Stimulated activated CD4-positive, alpha-beta T cell treated with anti-CD3 and anti-CD28 coated beads, TNF-alpha, amount 100 ng/mL, for 48 hours (primary cell): ENCODE measurements at regions not wholly inside any gene's neighbourhood (a gene's known extent, or its start where the extent isn't known, plus 50 kb on each side); places are given as distances from the start of the nearest gene placed in this dataset.

Experiments
- DNase-seq, 3 donors: peaks; one replicate each; pipeline ENCODE4 v3.0.0-alpha.2; 2020; ENCODE audit warnings: low read depth in 3 of 3

DNA sequence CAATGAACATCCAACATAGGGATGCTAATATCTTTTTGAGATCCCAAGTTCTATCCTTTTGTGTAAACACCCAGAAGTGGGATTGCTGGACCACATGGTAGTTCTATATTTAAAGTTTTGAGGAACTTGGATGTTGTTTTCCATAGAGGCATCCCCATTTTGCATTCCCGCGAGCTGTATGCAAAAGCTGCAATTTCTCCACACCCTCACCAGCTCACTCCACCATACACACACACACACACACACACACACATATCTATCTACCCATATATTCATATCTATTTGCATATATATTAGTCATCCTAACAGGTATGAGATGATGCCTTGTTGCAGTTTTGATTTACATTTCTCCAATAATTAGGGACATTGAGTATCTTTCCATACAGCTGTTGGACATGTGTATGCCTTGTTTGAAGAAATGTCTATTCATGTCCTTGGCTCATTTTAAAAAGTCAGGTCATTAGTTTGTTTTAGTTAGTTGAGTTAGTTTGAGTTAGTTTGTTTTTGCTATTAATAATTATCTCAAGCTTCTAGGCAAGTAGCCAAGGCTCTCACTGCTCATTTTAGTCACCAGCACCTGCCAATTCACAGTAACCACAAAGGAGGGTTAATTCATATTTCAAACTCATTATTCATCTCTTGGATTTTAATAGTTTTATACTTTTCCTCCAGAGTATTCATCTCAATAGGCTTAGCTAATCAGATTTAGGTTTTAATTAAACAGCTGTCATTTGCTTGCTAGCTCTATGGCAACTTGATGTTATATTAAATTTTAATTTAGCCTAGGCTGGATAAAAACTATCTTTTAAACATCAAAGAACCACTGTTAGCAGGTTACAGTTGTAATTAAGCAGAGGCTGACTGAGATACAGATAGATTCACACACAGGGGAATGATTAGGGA, 1435.9 kb upstream of the TMEM132C start:
- DNase-seq, result no peak

DNA sequence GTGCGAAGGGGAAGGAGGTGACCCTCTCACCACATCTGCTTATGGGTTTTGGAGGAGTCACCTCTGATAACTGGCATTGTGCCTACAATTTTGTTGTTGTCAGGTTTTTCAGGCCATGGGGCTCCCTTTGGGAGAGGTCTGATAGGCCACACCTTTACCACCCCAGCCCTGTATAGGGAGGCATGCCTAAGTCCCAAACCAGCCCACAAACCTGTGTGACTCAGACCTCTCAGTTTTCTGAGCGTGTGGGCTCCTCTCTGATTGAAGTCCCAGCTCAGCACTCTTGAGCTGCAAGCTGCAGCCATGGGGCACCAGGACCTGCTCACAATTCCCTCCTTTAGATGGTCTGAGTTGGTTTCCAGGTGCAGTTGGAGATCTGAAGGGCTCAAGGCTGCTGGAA, 1429.3 kb upstream of the TMEM132C start:
- no peak for DNase-seq

DNA sequence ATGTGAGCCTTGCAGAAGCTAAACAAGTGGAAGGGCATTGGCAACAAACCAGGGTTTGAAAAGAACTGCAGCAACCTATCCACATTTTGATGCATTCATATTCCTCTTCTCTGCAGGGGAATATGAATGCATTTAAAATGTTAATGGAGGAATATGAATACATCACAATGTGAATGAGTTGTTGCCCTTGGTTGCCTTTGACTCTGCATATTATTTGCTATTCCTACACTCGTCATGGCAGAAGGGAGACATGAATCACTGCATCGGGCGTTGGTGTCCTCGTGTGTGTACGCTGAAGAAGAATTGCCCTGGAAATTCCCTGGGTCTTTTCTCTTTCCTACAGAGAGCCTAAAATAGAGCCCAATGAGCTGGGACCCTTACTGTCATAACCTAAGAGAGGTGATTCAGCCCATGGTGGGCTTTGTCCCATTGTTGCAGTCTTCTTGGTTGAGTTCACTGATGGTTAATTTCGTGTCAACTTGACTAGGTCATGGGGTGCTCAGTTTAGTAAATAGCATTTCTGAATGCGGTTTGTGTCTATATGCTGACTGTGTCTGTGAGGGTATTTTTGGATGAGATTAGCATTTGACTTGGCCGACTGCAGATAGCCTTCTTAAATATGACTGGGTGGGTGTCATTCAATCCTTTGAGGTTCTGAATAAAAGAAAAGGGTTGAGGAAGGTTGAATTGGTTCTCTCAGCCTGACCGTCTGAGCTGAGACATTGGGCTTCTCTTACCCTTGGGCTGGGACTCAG, 1422.9 kb upstream of the TMEM132C start:
- DNase-seq, result no peak

DNA sequence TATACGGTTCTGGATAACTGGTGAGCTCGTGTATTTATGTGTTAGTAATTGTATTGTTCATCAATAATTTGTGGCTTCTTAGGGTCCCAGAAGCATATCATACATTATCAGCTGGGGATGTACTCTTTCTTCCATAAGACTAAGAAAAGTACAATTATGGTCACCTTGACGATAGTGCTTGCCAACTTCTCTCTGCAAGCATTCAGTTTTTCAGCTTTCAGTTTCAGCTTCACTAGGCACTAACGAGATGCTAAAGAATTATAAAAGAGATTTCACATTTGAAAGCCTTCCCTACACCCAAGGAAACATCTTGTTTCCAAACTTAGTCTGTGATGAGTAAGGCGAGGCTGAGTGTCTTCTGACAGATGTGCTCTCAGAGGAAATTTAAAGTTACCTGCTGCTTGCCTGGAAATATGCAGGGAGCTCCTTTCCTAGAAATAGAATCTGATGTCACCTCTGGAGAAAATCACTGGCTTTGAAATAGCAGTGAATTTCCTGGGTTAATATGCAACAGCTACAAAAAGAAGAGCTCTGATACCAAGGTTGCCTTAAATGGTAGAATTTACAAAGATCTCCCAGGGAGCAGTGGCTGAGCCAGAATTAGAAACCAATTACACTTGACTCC, 1419.9 kb upstream of the TMEM132C start:
- DNase-seq, result no peak

DNA sequence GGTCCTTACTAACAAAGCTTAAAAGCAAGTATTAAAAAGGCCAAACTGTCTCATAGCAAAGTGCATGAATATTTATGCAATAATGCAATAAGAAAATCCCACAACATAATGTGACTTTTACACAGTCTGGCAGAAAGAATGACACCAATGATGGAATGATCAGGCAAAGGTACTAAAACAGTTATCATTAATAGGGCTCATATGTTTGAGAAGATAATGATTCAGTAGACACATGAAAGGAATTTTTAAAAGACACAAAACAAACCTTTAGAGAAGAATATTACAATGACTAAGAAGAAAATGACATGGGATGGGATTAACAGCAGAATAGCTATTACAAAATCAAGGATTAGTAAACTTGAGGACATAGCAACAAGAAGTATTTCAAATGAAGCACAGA, 1411.2 kb upstream of the TMEM132C start:
- DNase-seq, result no peak

DNA sequence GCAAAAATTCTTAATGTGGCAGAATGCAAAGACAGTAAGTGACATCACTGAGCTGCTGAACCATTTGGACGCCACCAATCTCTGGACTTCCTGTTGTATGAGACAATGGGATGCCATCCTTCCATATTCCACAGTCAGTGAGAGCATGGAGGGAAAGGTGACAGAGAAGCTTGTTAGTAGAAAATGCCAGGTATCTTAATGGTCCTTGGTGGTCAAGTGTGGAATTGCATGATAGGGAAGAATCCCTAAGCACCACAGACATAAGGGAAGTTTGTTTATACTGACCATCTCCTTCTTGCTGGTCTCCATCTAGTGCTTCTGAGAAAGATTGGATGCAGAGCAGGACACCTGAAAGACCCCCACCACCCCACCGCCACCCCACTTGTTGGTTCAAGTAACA, 1410.0 kb upstream of the TMEM132C start:
- DNase-seq, result no peak

DNA sequence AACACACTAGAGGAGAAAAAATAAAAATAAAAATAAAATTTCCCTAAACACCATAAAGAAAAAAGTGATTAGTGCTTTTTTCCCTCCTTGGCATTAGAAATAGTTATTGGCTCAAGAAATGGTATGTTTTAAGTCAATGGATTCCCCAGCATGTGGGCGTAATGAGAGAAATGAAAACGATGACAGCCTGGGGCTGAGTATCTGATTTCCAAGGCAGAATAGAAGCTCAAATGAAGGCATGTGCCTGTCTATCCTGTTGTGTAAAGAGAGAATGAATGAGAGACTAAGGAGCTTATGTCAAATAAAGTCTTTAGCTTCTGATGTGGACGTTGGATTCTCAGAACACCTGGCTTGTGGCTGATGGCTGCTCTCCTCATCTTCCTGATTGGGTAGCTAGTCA, 1408.4 kb upstream of the TMEM132C start:
- DNase-seq, result no peak

DNA sequence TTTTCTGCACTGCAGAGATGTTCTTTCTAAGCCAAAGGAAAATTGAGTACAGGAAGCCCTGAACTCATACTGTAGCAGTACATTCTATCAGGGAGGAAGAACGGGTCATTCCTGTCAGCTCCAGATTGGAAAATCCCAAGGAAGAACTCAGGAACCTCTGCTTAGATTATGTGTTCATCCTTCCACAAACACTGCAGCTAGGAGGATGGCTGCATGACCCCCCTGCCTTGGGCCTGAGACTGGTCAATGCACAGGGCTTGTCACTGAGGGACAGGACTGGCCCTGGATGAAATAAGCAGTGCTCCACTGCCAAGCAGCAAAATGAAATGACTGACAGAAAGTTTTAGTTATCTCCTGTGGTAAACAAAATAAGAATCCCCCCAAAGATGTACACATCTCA, 1406.8 kb upstream of the TMEM132C start:
- DNase-seq, result no peak

DNA sequence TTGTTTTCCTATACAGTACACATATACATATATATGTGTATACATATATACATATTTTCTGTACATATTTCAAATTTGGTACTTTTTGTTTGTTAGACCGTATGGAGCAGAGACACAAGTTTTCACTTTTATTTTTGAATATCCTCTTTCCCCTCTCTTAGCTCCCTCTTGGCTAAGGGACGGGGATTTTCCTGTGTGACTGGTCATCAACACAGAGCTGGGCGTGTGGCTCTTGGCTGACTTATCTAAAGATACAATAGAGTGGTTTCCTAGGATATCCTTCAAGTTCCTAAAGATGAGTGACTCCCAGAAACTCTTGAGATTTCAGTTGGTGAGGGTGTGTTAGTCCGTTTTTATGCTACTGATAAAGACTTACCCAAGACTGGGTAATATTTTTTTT, 1404.5 kb upstream of the TMEM132C start:
- no peak for DNase-seq

DNA sequence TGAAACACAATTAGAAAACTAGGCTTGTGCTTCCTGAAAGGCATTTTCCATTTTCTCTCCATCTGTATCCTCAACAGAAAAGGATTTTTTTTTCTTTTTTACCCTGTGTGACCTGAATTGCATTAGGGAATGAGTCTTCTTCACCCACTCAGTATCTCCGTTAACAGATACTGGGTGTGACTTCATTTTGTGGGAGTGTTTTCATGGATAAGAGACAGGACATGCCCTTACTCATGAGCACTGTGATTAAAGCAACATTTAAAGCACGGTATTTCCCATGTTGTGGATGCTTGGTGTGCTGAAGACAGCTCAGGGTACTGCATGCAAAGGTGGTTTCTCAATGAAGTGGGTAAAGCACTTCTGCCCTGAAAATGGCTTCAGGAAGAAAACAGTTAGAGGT, 1397.3 kb upstream of the TMEM132C start:
- no peak for DNase-seq

DNA sequence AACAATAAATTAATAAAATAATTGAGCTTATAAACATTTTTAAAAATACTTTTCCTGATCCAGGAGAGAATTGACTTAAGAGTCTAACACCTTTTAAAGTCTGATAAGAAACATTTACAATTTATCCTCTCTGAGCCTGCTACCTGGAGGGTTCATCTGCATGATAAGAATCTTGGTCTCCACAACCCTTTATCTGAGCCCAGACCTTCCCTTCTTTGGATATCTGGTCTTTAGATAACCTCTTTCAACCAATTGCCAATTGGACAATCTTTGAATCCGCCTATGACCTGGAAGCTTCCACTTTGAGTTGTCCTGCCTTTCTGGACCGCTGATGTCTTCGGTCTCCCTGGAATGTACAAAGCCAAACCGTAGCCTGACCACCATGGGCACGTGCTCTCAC, 1393.3 kb upstream of the TMEM132C start:
- no peak for DNase-seq

DNA sequence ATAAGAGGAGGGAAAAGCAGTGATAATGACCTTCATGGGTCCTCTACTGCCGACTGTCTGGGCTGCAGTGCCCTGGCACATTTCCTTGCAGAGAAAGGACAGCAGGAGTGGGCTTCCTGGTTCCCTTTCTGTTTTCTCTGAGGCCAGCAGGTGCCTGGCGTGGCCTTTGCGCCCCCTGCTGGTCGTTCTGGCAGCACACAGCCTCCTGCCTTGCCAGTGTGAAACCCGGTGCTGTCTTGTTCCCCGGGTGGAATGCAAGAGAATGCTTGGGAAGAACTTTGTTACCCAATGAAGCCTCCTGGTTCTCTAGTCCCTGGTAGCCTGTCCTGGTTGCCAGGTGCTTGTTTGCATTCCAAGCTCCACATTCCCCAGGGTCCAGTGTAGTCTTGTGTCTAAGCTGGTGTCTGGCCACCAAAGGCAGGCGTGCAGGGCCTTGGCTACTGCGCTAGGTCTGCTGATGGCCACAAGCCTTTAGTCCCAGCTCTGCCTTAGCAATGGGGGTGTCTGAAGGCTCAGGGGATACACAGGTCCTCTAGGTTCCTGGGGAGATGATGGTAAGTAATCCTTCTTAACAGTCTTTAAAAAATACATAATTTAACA, 1392.4 kb upstream of the TMEM132C start:
- DNase-seq, result peak; percentile 19 to 49 (median 27)

DNA sequence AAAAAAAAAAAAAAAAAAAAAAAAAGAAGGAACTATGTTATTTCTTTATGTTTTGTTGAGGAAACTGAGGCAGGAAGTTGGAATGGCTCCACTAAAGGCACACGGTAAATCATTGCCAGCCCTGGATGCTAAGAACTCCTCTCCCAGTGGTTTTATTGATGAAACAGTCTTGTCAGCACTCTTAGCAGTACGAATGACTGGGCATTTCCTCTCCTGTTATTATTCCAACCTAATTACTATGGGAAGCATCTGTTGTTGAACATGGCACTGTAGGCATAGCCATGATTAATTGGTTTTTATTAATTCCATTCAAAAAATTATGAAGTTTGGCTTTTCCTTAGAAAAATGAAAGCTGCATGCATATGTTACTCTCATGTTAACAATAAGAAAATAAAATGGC, 1387.1 kb upstream of the TMEM132C start:
- DNase-seq, result no peak

DNA sequence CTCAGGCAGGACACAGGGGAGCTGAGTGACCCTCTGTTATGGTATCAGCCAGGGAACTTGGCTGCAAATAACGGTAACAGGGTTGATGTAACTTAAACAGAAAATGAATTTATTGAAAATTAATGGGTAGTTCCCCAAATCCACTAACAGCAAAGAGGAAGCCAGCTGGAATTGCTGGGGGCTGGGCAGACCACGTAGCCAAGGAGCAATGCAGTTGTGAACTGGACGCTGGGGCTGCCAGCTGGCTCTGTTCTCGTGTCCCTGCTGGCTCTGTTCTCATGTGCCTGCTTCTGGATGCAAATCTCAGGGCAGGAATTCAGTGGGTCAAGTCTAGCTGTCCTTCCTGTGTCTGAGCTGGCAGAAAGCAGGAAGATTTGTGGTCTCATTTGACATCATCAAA, 1383.3 kb upstream of the TMEM132C start:
- no peak for DNase-seq

DNA sequence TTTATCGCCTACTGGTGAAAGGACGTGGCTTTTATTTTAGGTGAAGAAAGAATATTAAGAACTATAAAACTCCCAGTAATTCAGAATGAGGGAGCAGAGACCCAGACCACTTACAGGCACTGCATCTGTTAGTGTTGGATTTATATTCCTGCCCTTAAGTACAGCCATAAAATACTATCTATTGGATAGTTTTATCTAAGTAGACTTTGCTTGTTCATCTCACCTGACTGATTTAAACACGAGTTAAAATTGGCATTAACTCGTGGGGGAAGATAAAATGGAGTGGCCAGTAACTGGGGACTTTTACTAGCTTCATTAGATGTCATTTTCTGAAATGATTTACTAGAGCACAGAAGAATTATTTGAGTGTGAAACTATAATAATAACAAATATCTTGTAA, 1377.5 kb upstream of the TMEM132C start:
- no peak for DNase-seq

DNA sequence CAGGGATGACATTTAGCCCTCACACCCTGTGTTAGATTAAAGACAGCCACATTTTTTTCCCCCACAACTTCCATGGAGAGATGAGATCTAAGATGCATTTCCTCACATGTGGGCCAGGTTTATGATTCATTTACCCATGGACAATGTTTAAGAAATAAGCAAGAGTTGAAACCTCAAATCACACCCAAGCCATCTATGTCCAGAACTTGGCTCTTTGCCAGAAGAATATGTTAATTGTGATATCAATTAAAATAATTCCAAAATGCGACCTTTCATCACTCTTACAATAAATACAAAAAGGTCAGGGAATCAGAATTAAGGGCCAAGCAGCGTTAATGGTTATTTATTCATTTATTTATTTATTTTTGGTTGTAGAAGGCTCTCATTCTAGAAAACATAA, 1376.9 kb upstream of the TMEM132C start:
- no peak for DNase-seq

DNA sequence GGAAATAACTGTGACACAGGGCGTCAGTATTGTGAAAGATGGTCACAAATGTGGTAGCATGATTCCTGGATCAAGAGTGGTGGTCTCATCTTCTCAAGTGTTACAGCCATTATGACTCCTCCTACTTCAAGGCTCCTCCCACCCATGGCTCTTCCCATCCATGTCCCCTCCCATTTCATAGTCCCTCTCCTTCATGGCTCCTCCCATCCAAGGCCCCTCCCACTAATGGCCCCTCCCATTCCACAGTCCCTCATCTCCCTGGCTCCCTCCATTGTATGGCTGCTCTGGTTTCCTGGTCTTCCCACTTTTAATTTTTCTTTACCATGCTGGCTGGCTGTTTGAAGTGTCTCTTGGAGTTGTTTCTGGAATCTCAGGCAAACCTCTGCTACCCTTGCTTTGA, 1375.2 kb upstream of the TMEM132C start:
- DNase-seq, result no peak

DNA sequence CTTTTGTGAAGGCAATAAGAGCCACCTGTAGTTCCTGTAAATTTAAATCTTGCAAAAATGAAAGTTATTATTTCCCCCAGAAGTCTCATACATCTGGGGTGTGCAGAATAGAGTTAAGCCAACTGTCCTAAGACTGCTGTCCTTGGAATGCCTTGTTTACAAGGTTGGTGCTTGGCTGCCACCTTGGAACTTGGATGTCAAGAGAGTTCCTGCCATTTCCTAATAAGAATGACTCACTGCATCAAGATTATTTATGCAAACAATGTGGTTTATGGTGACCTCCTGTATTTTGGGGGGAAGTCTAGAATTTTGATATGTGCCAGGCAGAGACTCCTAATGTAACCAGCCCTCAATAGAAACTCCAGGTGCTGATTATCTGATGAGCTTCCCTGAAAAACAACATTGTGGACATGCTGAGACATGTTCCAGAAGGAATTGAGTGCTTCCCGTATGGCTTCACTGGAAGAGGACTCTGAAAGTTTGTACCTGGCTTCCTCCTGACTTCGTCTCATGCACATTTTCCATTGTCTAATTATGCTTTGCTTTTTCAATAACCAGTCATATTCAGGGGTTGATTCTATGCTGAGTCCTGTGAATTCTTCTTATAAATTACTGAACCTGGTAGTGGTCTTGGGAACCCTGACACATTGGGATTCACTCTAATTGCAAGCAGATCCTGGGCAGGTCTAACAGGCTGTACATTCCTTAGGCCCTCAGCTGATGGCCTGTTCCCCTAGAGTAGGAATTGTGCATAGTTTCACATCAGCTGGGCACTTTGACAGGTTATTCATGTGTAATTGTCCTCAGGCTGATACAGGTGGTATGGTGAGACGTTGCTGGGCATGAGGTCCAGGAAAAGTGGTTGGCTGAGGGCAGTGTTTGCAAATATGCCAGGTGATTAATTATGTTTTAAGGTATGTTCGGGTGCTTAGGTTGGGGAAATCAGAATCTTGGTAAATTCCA, 1370.7 kb upstream of the TMEM132C start:
- DNase-seq, result no peak

DNA sequence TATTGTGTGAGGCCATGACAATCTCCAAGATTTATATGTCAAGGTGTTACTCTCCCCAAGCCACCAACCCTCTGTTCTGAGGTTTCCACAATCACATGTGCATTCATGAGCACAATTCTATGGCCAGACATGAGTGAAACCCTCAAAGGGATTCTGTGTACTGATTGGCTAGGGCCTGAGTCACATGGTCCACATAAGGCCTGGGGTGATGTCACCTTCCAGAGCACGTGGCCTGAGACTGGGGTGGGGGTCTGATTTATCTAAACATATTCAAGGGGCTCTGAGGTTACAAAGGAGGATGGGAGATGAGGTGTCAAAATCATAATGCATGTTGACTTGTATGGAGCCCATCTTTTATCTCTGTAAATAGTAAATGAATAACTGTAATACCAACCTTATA, 1369.9 kb upstream of the TMEM132C start:
- DNase-seq, result no peak

DNA sequence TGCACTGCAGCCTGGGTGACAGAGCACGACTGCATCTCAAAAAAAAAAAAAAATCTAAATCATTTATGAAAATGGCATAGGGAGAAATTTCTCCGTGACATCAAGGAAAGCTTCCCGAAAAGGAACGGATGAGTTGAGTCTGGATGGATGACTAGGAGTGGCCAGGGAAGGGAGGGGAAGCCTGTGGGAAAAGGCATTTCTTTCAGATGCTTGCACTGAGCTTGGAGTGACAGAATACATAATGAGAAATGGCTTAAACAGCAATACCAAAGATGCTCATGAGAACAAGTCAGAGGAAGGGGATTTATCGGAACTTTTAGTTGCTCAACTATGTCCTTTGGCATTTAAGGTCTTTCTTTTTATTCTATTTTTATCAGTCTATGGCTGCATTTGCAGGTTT, 1369.2 kb upstream of the TMEM132C start:
- DNase-seq, result no peak

DNA sequence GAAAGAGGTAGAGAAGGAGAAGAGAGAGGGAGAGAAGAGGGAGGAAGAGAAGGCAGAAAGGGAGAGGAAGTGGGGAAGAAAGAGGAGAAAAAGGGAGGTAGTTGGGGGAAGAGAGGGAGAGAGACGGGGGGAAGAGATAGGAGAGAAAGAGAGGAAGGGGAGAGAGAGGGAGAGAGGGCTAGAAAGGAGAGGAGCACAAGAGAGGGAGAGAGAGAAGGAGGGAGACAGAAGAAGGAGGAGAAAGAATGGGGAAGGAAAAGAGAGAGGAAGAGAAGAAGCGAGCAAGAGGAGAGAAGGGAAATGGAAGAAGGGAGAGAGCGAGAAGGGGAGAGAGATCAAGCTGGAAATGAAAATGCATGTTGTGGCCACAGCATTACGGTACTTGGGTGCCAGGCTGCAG, 1368.4 kb upstream of the TMEM132C start:
- no peak for DNase-seq
